ENCODE measurements at regions not wholly inside any gene's neighbourhood (a gene's known extent, or its start where the extent isn't known, plus 50 kb on each side); places are given as distances from the start of the nearest gene placed in this dataset.

- ChIA-PET POLR2A (no interaction called here), CTCF (no interaction called here)
- Histone ChIP-seq H2AFZ (ENCODE audit: low read depth, low read length) (no peak overlapping the region), H3K36me3 (ENCODE audit: control insufficient read depth in 2 of 2, extremely low read depth in 1 of 2, insufficient read depth in 2 of 2, low read length in 2 of 2) (no peaks in the 10 kb centered on the region), H3K4me2 (ENCODE audit: insufficient read depth, low read length) (no peak overlapping the region), H3K27me3 (ENCODE audit: control insufficient read depth in 2 of 2, insufficient read depth in 2 of 2, low read length in 2 of 2) (peaks cover 0 to 2% of the 10 kb centered on the region in 2 experiments), H3K79me2 (ENCODE audit: control insufficient read depth, insufficient read depth, low read length) (no peaks in the 10 kb centered on the region), H3K27ac (ENCODE audit: insufficient read depth, low read depth, low read length) (no peak overlapping the region), H3K4me1 (ENCODE audit: control insufficient read depth, extremely low read depth, insufficient read depth, low read length) (no peaks in the 10 kb centered on the region), H3K4me3 (replicated peaks in 1 of 3; ENCODE audit: insufficient read depth in 1 of 3, low read depth in 1 of 3, low read length in 3 of 3) (no peak overlapping the region), H3K9me1 (replicated peaks; ENCODE audit: control insufficient read depth, extremely low read depth, insufficient read depth, low read length) (no peaks in the 10 kb centered on the region), H4K20me1 (replicated peaks; ENCODE audit: control insufficient read depth, extremely low read depth, insufficient read depth, low read length) (no peaks in the 10 kb centered on the region), H3K9me3 (replicated peaks; ENCODE audit: control insufficient read depth, insufficient read depth, low read length) (no peaks in the 10 kb centered on the region), H3K9ac (replicated peaks; ENCODE audit: extremely low read depth, insufficient read depth, low read length) (no peak overlapping the region)
- no peak for TF ChIP-seq GATA2 (IDR thresholded peaks at IDR 0.05; ENCODE audit: insufficient read depth, insufficient read length, low read depth, low read length)
- no peak for TF ChIP-seq JUN (IDR thresholded peaks at IDR 0.05; ENCODE audit: borderline replicate concordance, insufficient read depth, insufficient read length, low read depth)
- TF ChIP-seq MAX (IDR thresholded peaks at IDR 0.05; ENCODE audit: insufficient read depth, insufficient read length): no peak
- no peak for TF ChIP-seq POLR2A (IDR thresholded peaks at IDR 0.05; ENCODE audit: low read depth, low read length)
- no peak for TF ChIP-seq MYC (IDR thresholded peaks at IDR 0.05; ENCODE audit: low read depth, low read length)
- DNase-seq (ENCODE audit: low read depth, low spot score) (no peak), FAIRE-seq (no peak)
- intact Hi-C loops (cut with micrococcal nuclease): no loop called here
- dilution Hi-C loops (cut with MboI; ENCODE audit: extremely low pct_ligation_motif_present, low sequenced_read_pairs): no loop called here
- no TSS peak for BruUV-seq (replicated peaks)
These were observed 124.4 kb upstream of the P2RY1 start for GRCh38 chr3:152710549-152710948.

GRCh38 chr3:152713989-152714388 is 120.9 kb upstream of the P2RY1 start:
- no peaks in the 10 kb centered on the region for H3K9me3 ChIP-seq (replicated peaks; ENCODE audit: control insufficient read depth, insufficient read depth, low read length)
- ChIA-PET CTCF (interaction anchor here (0.6 to 2.8 kb wide), 3 partner anchors 15 to 205 kb away, joined by 3 to 8 read pairs (median 3); no protein-coding TSS in a partner anchor), POLR2A (no interaction called here)
- DNase-seq (ENCODE audit: low read depth, low spot score): no peak
- no peaks in the 10 kb centered on the region for H3K4me1 ChIP-seq (ENCODE audit: control insufficient read depth, extremely low read depth, insufficient read depth, low read length)
- no peak overlapping the region for H3K27ac ChIP-seq (ENCODE audit: insufficient read depth, low read depth, low read length)
- no peaks in the 10 kb centered on the region for H3K36me3 ChIP-seq (ENCODE audit: control insufficient read depth in 2 of 2, extremely low read depth in 1 of 2, insufficient read depth in 2 of 2, low read length in 2 of 2)
- no peak overlapping the region for H3K4me2 ChIP-seq (ENCODE audit: insufficient read depth, low read length)
- dilution Hi-C loops (cut with MboI; ENCODE audit: extremely low pct_ligation_motif_present, low sequenced_read_pairs) (no loop called here), intact Hi-C loops (cut with micrococcal nuclease) (no loop called here)
- no peak overlapping the region for H3K9ac ChIP-seq (replicated peaks; ENCODE audit: extremely low read depth, insufficient read depth, low read length)
- no peak overlapping the region for H2AFZ ChIP-seq (ENCODE audit: low read depth, low read length)
- no peaks in the 10 kb centered on the region for H3K9me1 ChIP-seq (replicated peaks; ENCODE audit: control insufficient read depth, extremely low read depth, insufficient read depth, low read length)
- FAIRE-seq: no peak
- TF ChIP-seq EZH2 (IDR thresholded peaks at IDR 0.05; ENCODE audit: borderline replicate concordance, low read depth, low read length, severe bottlenecking) (no peak), MYC (IDR thresholded peaks at IDR 0.05; ENCODE audit: low read depth, low read length) (no peak), MAX (IDR thresholded peaks at IDR 0.05; ENCODE audit: insufficient read depth, insufficient read length) (no peak), CTCF (IDR thresholded peaks at IDR 0.05; ENCODE audit: extremely low read depth in 1 of 2, insufficient read depth in 1 of 2, low read depth in 1 of 2, low read length in 2 of 2) (no peak), GATA2 (IDR thresholded peaks at IDR 0.05; ENCODE audit: insufficient read depth, insufficient read length, low read depth, low read length) (no peak), JUN (IDR thresholded peaks at IDR 0.05; ENCODE audit: borderline replicate concordance, insufficient read depth, insufficient read length, low read depth) (no peak), FOS (IDR thresholded peaks at IDR 0.05; ENCODE audit: borderline replicate concordance, insufficient read depth, low read length) (no peak), POLR2AphosphoS5 (IDR thresholded peaks at IDR 0.05; ENCODE audit: insufficient read depth, low read depth, low read length) (no peak), POLR2A (IDR thresholded peaks at IDR 0.05; ENCODE audit: low read depth, low read length) (no peak)
- no peak overlapping the region for H3K4me3 ChIP-seq (replicated peaks in 1 of 3; ENCODE audit: insufficient read depth in 1 of 3, low read depth in 1 of 3, low read length in 3 of 3)
- H4K20me1 ChIP-seq (replicated peaks; ENCODE audit: control insufficient read depth, extremely low read depth, insufficient read depth, low read length): no peaks in the 10 kb centered on the region
- BruUV-seq (replicated peaks): no TSS peak
- no peaks in the 10 kb centered on the region for H3K79me2 ChIP-seq (ENCODE audit: control insufficient read depth, insufficient read depth, low read length)
- no peaks in the 10 kb centered on the region for H3K27me3 ChIP-seq (ENCODE audit: control insufficient read depth in 2 of 2, insufficient read depth in 2 of 2, low read length in 2 of 2)

Measured in endothelial cell of umbilical vein (primary cell).